Lung (tissue), 11 donors: ENCODE measurements at regions not wholly inside any gene's neighbourhood (a gene's known extent, or its start where the extent isn't known, plus 50 kb on each side); places are given as distances from the start of the nearest gene placed in this dataset.

Experiments used
- ATAC-seq: fragments of 200-7000 bp; cut with Tn5 transposase; one replicate; pipeline ENCODE4 v1.9.1; 2020; ENCODE audit warnings: moderate number of reproducible peaks; ENCODE audit not compliant: insufficient read depth, low FRiP score
- DNase-seq, 3 donors: peaks; one replicate each; pipeline ENCODE4 v3.0.0-alpha.2; 2013 to 2017
- H3K27ac ChIP-seq, 2 donors: one replicate each; pipeline ENCODE4 v1.5.1; 2013; ENCODE audit warnings: mild to moderate bottlenecking in 2 of 2, moderate library complexity in 2 of 2, control low read depth in 1 of 2, inconsistent platforms in 1 of 2, low read depth in 1 of 2, low read length in 1 of 2
- H3K27me3 ChIP-seq, 3 donors: one replicate each; pipeline ENCODE4 v1.5.1; 2013; ENCODE audit warnings: low read length in 2 of 3; ENCODE audit not compliant: control insufficient read depth in 3 of 3, insufficient read depth in 3 of 3
- H3K36me3 ChIP-seq, 4 donors: one replicate each; pipeline ENCODE4 v1.5.1; 2013; ENCODE audit warnings: low read length in 4 of 4, mild to moderate bottlenecking in 1 of 4, moderate library complexity in 1 of 4; ENCODE audit not compliant: control insufficient read depth in 4 of 4, insufficient read depth in 4 of 4
- H3K4me1 ChIP-seq, 5 donors: one replicate each; pipeline ENCODE4 v1.5.1; 2013; ENCODE audit warnings: low read length in 5 of 5, mild to moderate bottlenecking in 2 of 5, moderate library complexity in 1 of 5; ENCODE audit not compliant: control insufficient read depth in 5 of 5, insufficient read depth in 5 of 5
- H3K4me3 ChIP-seq: one replicate; pipeline ENCODE4 v1.5.1; 2013; ENCODE audit warnings: mild to moderate bottlenecking, control low read depth, moderate library complexity
- H3K9ac ChIP-seq, 2 donors: one replicate each; pipeline ENCODE4 v1.5.1; 2013; ENCODE audit warnings: low read length in 2 of 2, control low read depth in 1 of 2; ENCODE audit not compliant: insufficient read depth in 1 of 2
- H3K9me3 ChIP-seq, 4 donors: one replicate each; pipeline ENCODE4 v1.5.1; 2013; ENCODE audit warnings: low read length in 3 of 4, mild to moderate bottlenecking in 1 of 4, moderate library complexity in 1 of 4; ENCODE audit not compliant: control insufficient read depth in 4 of 4, insufficient read depth in 3 of 4
- WGBS, 2 donors: extraction: QIAGEN DNeasy Blood & Tissue Kit; methylation state at CpG; one replicate each; pipeline ENCODE4 v1.1.7; 2013; 5-methylcytosine and 5-hydroxymethylcytosine counted together
- TF ChIP-seq, protein P1 (sequence below): IDR thresholded peaks from 2 replicates; pipeline ENCODE4 v1.5.1; 2012; ENCODE audit warnings: mild to moderate bottlenecking; ENCODE audit errors: control extremely low read depth, extremely low read depth
- donor health status: control.
- donor health status: control.
- donor health status: Bipolar disorder and iron deficiency.
- donor health status: healthy.
- donor health status: DM: yes; HTN: yes; CAD: no.

DNA sequence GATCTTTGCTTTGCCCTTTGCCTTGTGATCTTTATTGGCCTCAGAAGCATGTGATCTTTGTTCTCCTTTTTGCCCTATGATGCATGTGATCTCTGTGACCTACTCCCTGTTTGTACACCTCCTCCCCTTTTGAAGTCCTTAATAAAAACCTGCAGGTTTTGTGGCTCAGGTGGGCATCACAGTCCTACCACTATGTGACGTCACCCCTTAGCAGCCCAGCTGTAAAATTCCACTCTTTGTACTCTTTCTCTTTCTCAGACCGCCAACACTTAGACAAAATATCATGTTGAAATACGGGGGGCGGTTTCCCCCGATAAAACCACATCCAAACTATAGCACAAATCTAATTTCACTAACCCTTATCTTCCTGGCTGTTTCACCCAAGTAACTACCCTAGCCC lies 76.7 kb upstream of the RAPGEF4 start:
- no peaks in the 10 kb centered on the region for H3K36me3 ChIP-seq
- 93 to 95% methylated on average over 5 of the region's 5 CpGs for WGBS, 2 donors
- H3K27me3 ChIP-seq, result peaks cover 0 to 2% (median 0%) of the 10 kb centered on the region in 3 donors
- H3K9me3 ChIP-seq, result peaks cover 0 to 7% (median under 1%) of the 10 kb centered on the region in 4 donors
- no peaks in the 10 kb centered on the region for H3K4me1 ChIP-seq
- no peak for ATAC-seq
- no peak for DNase-seq
- no peak overlapping the region for H3K9ac ChIP-seq
- H3K27ac ChIP-seq, result no peak overlapping the region
- TF ChIP-seq, protein P1, sequence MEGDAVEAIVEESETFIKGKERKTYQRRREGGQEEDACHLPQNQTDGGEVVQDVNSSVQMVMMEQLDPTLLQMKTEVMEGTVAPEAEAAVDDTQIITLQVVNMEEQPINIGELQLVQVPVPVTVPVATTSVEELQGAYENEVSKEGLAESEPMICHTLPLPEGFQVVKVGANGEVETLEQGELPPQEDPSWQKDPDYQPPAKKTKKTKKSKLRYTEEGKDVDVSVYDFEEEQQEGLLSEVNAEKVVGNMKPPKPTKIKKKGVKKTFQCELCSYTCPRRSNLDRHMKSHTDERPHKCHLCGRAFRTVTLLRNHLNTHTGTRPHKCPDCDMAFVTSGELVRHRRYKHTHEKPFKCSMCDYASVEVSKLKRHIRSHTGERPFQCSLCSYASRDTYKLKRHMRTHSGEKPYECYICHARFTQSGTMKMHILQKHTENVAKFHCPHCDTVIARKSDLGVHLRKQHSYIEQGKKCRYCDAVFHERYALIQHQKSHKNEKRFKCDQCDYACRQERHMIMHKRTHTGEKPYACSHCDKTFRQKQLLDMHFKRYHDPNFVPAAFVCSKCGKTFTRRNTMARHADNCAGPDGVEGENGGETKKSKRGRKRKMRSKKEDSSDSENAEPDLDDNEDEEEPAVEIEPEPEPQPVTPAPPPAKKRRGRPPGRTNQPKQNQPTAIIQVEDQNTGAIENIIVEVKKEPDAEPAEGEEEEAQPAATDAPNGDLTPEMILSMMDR, result no peak
- H3K4me3 ChIP-seq, result no peak overlapping the region

DNA sequence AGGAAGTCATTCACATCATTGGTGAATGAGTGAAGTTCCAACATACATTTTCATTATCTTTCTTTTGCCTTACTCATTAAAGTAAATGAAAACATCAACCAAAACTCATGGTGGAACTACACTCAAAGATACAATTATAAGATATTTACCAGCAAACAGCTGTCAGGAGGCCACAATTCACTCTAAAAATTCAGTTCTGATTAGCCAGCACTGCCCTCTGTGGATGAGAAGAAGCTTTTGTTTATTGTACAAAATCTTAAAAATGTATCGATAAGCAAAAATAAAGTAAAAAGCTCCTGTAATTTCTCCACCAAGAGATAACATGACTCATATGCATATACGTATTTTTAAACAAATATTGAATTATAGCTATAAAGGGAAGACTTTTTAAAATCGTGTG lies 73.5 kb upstream of the RAPGEF4 start:
- ATAC-seq (no peak), DNase-seq (no peak)
- TF ChIP-seq, protein P1, result no peak
- no peak overlapping the region for H3K9ac ChIP-seq
- peaks cover 0 to 7% (median 3%) of the 10 kb centered on the region in 4 donors for H3K9me3 ChIP-seq
- H3K36me3 ChIP-seq, result no peaks in the 10 kb centered on the region
- WGBS, 2 donors, result 72 to 83% methylated on average over 3 of the region's 3 CpGs
- peaks cover 0 to 2% (median 0%) of the 10 kb centered on the region in 3 donors for H3K27me3 ChIP-seq
- no peak overlapping the region for H3K27ac ChIP-seq
- no peak overlapping the region for H3K4me3 ChIP-seq
- no peaks in the 10 kb centered on the region for H3K4me1 ChIP-seq

DNA sequence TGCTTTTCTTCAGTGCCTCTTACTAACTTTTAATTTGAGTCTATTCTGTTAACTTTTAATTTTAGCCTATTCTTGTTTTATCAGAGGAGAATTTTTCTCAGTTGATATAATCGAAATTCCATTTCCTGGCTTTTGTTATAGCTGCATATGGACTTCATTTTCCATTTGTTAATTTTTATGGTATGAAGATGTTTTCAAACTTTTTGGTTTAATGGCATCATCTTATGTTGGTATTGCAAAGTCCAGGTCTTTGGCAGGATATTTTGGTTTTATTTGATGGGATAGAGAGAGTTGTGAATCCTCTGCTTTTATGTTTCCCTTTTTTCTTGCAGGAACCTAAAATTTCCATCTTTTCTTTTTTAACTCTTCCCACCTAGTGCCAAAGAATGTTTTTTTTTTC lies 70.9 kb upstream of the RAPGEF4 start:
- Histone ChIP-seq H3K4me1 (peaks cover 0 to 7% (median 0%) of the 10 kb centered on the region in 5 donors), H3K27me3 (peaks cover 0 to under 1% (median 0%) of the 10 kb centered on the region in 3 donors), H3K4me3 (no peak overlapping the region), H3K9ac (no peak overlapping the region), H3K36me3 (no peaks in the 10 kb centered on the region), H3K9me3 (peaks cover 0 to 4% (median under 1%) of the 10 kb centered on the region in 4 donors), H3K27ac (no peak overlapping the region)
- ATAC-seq (no peak), DNase-seq (no peak)
- WGBS, 2 donors, result 79 to 94% methylated on average over 1 of the region's 1 CpG
- TF ChIP-seq, protein P1, result no peak
